ENCODE measurements at regions not wholly inside any gene's neighbourhood (a gene's known extent, or its start where the extent isn't known, plus 50 kb on each side); places are given as distances from the start of the nearest gene placed in this dataset.

GRCh38 chr22:44363980-44364750 is 51.4 kb upstream of the SHISAL1 start:
- TF ChIP-seq CTCF (IDR thresholded peaks at IDR 0.05; ENCODE audit: insufficient read depth, low read depth, low read length), result no peak
- DNase-seq (ENCODE audit: low read depth), result no peak
- H3K4me3 ChIP-seq (ENCODE audit: low read depth, low read length), result no peak overlapping the region
- CTCF ChIA-PET, result interaction anchor here (0.8 to 0.9 kb wide), 2 partner anchors 9 to 16 kb away, joined by 3 read pairs; no protein-coding TSS in a partner anchor
- no peaks in the 10 kb centered on the region for H3K36me3 ChIP-seq (ENCODE audit: control insufficient read depth, insufficient read depth, low read length)
- no peaks in the 10 kb centered on the region for H3K27me3 ChIP-seq (ENCODE audit: control insufficient read depth, insufficient read depth, low read length)
- POLR2A ChIA-PET, result no interaction called here

- ChIA-PET POLR2A (interaction anchor here (0.6 kb wide), 1 partner anchor 1221 kb away, joined by 5 read pairs; no protein-coding TSS in a partner anchor), CTCF (interaction anchor here (1.0 to 1.3 kb wide), 2 partner anchors 277 to 282 kb away, joined by 3 read pairs; no protein-coding TSS in a partner anchor)
- H3K4me3 ChIP-seq (ENCODE audit: low read depth, low read length), result peak overlapping the region; percentile 6; the same call in 1 of the 2 replicates
Measured at GRCh38 chr22:44363013-44363979, 50.5 kb upstream of the SHISAL1 start.

GRCh38 chr22:44362249-44363012 is 49.7 kb upstream of the SHISAL1 start:
- Histone ChIP-seq H3K27me3 (ENCODE audit: control insufficient read depth, insufficient read depth, low read length) (no peaks in the 10 kb centered on the region), H3K36me3 (ENCODE audit: control insufficient read depth, insufficient read depth, low read length) (no peaks in the 10 kb centered on the region), H3K4me3 (ENCODE audit: low read depth, low read length) (no peak overlapping the region)
- DNase-seq (ENCODE audit: low read depth), result no peak
- ChIA-PET CTCF (interaction anchor here (1.0 to 1.3 kb wide), 2 partner anchors 276 to 281 kb away, joined by 3 read pairs; no protein-coding TSS in a partner anchor), POLR2A (interaction anchor here (0.6 kb wide), 1 partner anchor 1220 kb away, joined by 5 read pairs; no protein-coding TSS in a partner anchor)
- no peak for TF ChIP-seq CTCF (IDR thresholded peaks at IDR 0.05; ENCODE audit: insufficient read depth, low read depth, low read length)

More at GRCh38 chr22:44363013-44363979, 50.5 kb upstream of the SHISAL1 start:
- Histone ChIP-seq H3K27me3 (ENCODE audit: control insufficient read depth, insufficient read depth, low read length) (no peaks in the 10 kb centered on the region), H3K36me3 (ENCODE audit: control insufficient read depth, insufficient read depth, low read length) (no peaks in the 10 kb centered on the region)
- no peak for TF ChIP-seq CTCF (IDR thresholded peaks at IDR 0.05; ENCODE audit: insufficient read depth, low read depth, low read length)
- DNase-seq (ENCODE audit: low read depth), result peak; percentile 87

Data from BJ (cell line).